ENCODE measurements at regions not wholly inside any gene's neighbourhood (a gene's known extent, or its start where the extent isn't known, plus 50 kb on each side); places are given as distances from the start of the nearest gene placed in this dataset.

DNA sequence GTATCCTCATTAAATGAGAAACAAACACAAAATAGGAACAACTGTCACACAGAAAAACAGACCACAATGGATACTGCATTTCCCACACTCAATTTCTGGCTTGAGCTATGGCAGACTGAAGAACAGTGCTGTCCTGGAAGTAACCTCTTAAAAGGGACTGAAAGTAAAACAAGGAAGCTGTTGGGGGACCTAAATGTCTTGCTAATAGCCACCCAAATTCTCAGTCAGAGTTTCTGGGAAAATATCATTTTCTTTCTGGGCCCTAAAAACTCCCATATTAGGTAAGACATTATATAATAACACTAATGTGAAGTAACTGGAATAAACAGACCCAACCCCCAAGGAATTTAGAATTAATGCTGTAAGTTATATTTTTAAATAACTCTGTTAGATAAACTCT lies 80.9 kb upstream of the TFEC start:
- TF ChIP-seq, protein P1, sequence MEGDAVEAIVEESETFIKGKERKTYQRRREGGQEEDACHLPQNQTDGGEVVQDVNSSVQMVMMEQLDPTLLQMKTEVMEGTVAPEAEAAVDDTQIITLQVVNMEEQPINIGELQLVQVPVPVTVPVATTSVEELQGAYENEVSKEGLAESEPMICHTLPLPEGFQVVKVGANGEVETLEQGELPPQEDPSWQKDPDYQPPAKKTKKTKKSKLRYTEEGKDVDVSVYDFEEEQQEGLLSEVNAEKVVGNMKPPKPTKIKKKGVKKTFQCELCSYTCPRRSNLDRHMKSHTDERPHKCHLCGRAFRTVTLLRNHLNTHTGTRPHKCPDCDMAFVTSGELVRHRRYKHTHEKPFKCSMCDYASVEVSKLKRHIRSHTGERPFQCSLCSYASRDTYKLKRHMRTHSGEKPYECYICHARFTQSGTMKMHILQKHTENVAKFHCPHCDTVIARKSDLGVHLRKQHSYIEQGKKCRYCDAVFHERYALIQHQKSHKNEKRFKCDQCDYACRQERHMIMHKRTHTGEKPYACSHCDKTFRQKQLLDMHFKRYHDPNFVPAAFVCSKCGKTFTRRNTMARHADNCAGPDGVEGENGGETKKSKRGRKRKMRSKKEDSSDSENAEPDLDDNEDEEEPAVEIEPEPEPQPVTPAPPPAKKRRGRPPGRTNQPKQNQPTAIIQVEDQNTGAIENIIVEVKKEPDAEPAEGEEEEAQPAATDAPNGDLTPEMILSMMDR (IDR thresholded peaks at IDR 0.05), result no peak
- TF ChIP-seq POLR2A (IDR thresholded peaks at IDR 0.05), result no peak
- no peak for TF ChIP-seq EP300 (IDR thresholded peaks at IDR 0.05; ENCODE audit: low read depth)

All from transverse colon (tissue), 3 donors.